A673 (cell line): ENCODE measurements at regions not wholly inside any gene's neighbourhood (a gene's known extent, or its start where the extent isn't known, plus 50 kb on each side); places are given as distances from the start of the nearest gene placed in this dataset.

Source experiments
- BruUV-seq: library from RNA; stranded (reverse); fragments of 400-500 nt; replicated peaks from 2 replicates; lab custom pipeline; 2021; lab: Mats Ljungman, UMichigan
- CTCF ChIA-PET: fragments of 300-600 bp; sonication (Branson Sonifier 250); formaldehyde crosslinking; loops from one replicate; lab custom pipeline; 2022; ENCODE audit warnings: antibody characterized with exemption; lab: Charles Lee
- POLR2A ChIA-PET: fragments of 300-600 bp; sonication (Branson Sonifier 250); formaldehyde crosslinking; loops from one replicate; lab custom pipeline; 2022; ENCODE audit warnings: antibody characterized with exemption; ENCODE audit not compliant: low non-redundant PET; lab: Charles Lee
- DNase-seq: peaks from one replicate; pipeline ENCODE4 v3.0.0-alpha.2; 2015; ENCODE audit warnings: low spot score
- H3K27ac ChIP-seq: fragments of 200-600 bp; sonication (generic); 2 replicates; pipeline ENCODE4 v1.5.1; 2016; ENCODE audit warnings: mixed run types, low read depth, mild to moderate bottlenecking, mixed read lengths, antibody characterized with exemption, low read length; ENCODE audit not compliant: poor library complexity, severe bottlenecking
- H3K27me3 ChIP-seq: fragments of 200-600 bp; sonication (generic); replicated peaks from 2 replicates; pipeline ENCODE4 v1.6.1; 2017; ENCODE audit warnings: mixed run types, low read depth, mild to moderate bottlenecking, mixed read lengths, antibody characterized with exemption, low read length; ENCODE audit not compliant: insufficient read depth, poor library complexity
- H3K36me3 ChIP-seq: fragments of 200-600 bp; sonication (generic); 2 replicates; pipeline ENCODE4 v1.6.1; 2016; ENCODE audit warnings: mixed run types, mild to moderate bottlenecking, mixed read lengths, antibody characterized with exemption, low read length; ENCODE audit not compliant: insufficient read depth, poor library complexity, severe bottlenecking
- H3K4me1 ChIP-seq: fragments of 200-600 bp; sonication (generic); 2 replicates; pipeline ENCODE4 v1.6.1; 2017; ENCODE audit warnings: mixed run types, mild to moderate bottlenecking, mixed read lengths, antibody characterized with exemption, low read length; ENCODE audit not compliant: insufficient read depth, poor library complexity, severe bottlenecking
- H3K4me3 ChIP-seq: fragments of 200-600 bp; sonication (generic); 2 replicates; pipeline ENCODE4 v1.5.1; 2016; ENCODE audit warnings: low read depth, mixed run types, mild to moderate bottlenecking, mixed read lengths, low read length; ENCODE audit not compliant: poor library complexity, severe bottlenecking
- H3K9me3 ChIP-seq: fragments of 200-600 bp; sonication (generic); 2 replicates; pipeline ENCODE4 v1.6.1; 2016; ENCODE audit warnings: mixed run types, low read depth, mild to moderate bottlenecking, mixed read lengths, antibody characterized with exemption, low read length; ENCODE audit not compliant: poor library complexity, severe bottlenecking
- EZH2 ChIP-seq: fragments of 200-600 bp; sonication (generic); IDR thresholded peaks from 2 replicates; pipeline ENCODE4 v1.6.1; 2017; ENCODE audit warnings: borderline replicate concordance, low read depth, mild to moderate bottlenecking, mixed read lengths, antibody characterized with exemption, low read length; ENCODE audit not compliant: poor library complexity, severe bottlenecking
- intact Hi-C: fragments of 100-400 bp; cut with micrococcal nuclease; formaldehyde crosslinking; loops from one replicate; pipeline ENCODE4 v1.10.0; 2022; ENCODE audit not compliant: unreplicated experiment
- TF ChIP-seq, protein P1 (sequence below): fragments of 300-800, 200-600 bp; sonication (generic); conservative IDR thresholded peaks from 2 replicates; pipeline ENCODE4 v1.5.1; 2017; ENCODE audit warnings: low read depth, mild to moderate bottlenecking, antibody characterized with exemption, low read length, moderate library complexity, mixed read lengths

GRCh38 chr9:107653263-107653821 lies 163.8 kb upstream of the KLF4 start:
- BruUV-seq: no TSS peak
- no peaks in the 10 kb centered on the region for H3K36me3 ChIP-seq
- no peaks in the 10 kb centered on the region for H3K4me1 ChIP-seq
- DNase-seq: no peak
- no peaks in the 10 kb centered on the region for H3K9me3 ChIP-seq
- no peak overlapping the region for H3K4me3 ChIP-seq
- ChIA-PET POLR2A (no interaction called here), CTCF (no interaction called here)
- H3K27me3 ChIP-seq: no peaks in the 10 kb centered on the region
- intact Hi-C loops: no loop called here
- TF ChIP-seq EZH2: no peak
- TF ChIP-seq, protein P1, sequence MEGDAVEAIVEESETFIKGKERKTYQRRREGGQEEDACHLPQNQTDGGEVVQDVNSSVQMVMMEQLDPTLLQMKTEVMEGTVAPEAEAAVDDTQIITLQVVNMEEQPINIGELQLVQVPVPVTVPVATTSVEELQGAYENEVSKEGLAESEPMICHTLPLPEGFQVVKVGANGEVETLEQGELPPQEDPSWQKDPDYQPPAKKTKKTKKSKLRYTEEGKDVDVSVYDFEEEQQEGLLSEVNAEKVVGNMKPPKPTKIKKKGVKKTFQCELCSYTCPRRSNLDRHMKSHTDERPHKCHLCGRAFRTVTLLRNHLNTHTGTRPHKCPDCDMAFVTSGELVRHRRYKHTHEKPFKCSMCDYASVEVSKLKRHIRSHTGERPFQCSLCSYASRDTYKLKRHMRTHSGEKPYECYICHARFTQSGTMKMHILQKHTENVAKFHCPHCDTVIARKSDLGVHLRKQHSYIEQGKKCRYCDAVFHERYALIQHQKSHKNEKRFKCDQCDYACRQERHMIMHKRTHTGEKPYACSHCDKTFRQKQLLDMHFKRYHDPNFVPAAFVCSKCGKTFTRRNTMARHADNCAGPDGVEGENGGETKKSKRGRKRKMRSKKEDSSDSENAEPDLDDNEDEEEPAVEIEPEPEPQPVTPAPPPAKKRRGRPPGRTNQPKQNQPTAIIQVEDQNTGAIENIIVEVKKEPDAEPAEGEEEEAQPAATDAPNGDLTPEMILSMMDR: no peak
- no peak overlapping the region for H3K27ac ChIP-seq

GRCh38 chr9:107650995-107651394 lies 161.4 kb upstream of the KLF4 start:
- CTCF ChIA-PET: no interaction called here
- Histone ChIP-seq H3K27ac (no peak overlapping the region), H3K36me3 (no peaks in the 10 kb centered on the region), H3K9me3 (no peaks in the 10 kb centered on the region), H3K27me3 (no peaks in the 10 kb centered on the region), H3K4me3 (no peak overlapping the region), H3K4me1 (no peaks in the 10 kb centered on the region)
- no peak for DNase-seq
- BruUV-seq: no TSS peak
- POLR2A ChIA-PET: no interaction called here
- no peak for TF ChIP-seq EZH2
- TF ChIP-seq, protein P1: no peak
- intact Hi-C loops: no loop called here

DNA sequence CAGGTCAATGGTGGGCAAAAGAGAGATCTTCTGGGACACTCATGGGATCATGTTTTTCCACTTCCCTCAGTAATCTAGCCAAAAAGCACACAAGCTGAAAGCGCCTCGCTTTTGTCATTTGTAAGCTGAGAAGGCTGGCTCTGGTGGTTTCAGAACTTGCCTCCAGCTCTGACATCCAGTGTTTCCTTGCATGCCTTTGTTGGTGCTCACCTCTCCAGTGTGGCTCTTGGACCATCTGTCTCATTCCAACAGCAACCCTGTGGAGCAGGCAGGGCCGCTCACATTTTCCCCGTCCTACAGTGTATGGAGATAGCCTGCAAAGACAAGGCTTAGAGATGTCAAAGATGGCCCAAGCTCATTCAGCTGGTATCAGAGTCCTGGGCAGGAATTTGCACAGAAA lies 160.8 kb upstream of the KLF4 start:
- no peak for DNase-seq

More for the DNA sequence above, 160.8 kb upstream of the KLF4 start:
- Histone ChIP-seq H3K27me3 (no peaks in the 10 kb centered on the region), H3K4me3 (no peak overlapping the region), H3K27ac (no peak overlapping the region), H3K4me1 (no peaks in the 10 kb centered on the region), H3K36me3 (no peaks in the 10 kb centered on the region), H3K9me3 (no peaks in the 10 kb centered on the region)
- intact Hi-C loops: no loop called here
- no TSS peak for BruUV-seq
- ChIA-PET POLR2A (no interaction called here), CTCF (no interaction called here)
- no peak for TF ChIP-seq EZH2
- TF ChIP-seq, protein P1: no peak
